ENCODE measurements at regions not wholly inside any gene's neighbourhood (a gene's known extent, or its start where the extent isn't known, plus 50 kb on each side); places are given as distances from the start of the nearest gene placed in this dataset.
"Not testable (repeated sequence)": the region's sequence is repeated elsewhere in the genome, so short reads cannot be mapped to it uniquely, and the experiment has no call there.

DNA sequence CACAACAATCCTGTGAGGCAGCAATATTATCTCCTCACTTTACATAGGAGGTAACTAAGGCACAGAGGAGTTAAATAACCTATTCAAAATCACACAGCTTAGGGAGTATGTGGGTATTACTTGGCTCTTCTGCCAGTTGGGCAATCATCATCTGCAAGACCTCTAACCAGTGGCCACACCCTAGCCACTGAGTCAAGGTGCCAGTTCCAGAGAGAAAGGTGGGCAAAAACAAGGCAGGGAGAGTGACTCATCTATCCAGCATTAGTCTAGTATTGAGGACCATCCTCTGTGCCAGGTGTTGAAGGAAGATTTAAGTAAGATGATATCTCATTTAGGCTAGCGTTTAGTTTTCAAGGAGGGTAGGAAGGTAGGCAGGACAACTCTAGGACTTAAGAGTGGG, 113.9 kb upstream of the EOLA2 start:
- no peak for DNase-seq (ENCODE audit: low spot score)

DNA sequence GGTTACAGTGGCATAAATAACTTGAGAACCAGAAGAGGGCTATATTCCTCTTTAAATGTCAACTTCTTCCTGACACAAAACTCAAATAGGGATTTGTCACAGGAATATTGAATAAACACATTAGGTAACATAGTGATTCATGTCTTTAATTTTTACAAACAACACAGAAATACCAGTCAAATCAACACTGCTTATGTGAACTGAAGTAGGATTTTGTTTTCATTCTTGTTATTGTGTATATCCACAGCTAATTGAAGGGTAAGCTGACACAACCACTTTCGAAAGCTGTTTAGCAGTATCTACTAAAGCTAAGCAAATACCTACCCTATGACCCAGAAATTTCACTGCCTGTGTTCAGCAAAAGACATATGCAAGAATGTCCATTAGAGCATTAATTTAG, 120.4 kb upstream of the EOLA2 start:
- no peak for DNase-seq (ENCODE audit: low spot score)

DNA sequence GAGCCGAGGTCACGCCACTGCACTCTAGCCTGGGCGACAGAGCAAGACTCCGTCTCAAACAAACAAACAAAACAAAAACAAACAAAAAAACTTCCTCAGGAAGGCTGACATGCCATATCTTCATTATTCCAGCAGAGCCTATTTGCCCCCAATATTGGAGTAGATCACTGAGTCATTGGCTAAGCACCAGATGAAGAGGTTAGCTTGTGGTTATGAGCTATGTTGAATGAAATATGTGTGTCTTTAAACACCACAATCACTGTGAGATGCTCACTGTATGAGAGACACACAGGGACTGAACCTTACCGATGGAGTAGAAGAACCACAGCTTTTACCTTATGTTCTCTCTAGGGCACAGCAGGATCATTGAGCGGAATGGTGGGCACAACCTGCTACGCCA, 122.1 kb upstream of the EOLA2 start:
- DNase-seq (ENCODE audit: low spot score) = no peak

DNA sequence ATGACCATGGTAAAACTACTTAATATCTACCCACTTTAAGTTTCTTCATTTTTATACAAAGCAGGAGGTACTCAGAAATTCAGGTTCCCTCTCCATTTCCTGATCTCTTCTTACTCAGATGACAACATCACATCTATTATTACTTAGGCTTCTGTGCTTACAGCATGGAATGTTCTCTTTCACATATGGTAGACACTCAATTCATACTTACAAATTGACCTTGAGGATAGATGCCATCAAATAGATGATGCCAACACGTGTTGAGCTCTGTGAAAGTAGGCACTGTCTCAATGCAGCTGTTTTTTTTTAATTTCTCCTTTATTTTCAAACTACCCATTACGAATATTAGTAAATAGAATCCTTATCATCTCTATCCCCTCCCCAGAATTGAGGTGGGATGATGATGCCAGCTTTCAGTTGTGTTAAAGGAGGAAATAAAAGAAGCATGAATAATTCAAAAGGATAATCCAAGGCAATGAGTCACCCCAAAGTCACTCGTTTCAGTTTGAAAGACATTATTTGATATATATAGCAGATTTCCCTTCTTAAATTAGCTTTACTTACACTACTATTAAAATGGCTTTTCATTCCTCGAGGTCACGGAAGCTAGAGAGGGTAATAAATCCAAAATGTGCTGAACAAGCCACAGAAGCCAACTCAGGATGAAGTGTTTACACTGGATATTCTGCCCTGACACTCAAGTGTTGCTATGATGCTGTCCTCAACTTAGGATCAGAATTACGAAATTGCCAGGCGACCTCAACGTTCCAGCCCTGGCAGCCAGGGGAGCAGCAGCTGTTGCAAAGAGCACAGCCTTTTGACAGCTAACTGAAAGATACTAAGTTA, 124.2 kb upstream of the EOLA2 start:
- DNase-seq (ENCODE audit: low spot score) = no peak

DNA sequence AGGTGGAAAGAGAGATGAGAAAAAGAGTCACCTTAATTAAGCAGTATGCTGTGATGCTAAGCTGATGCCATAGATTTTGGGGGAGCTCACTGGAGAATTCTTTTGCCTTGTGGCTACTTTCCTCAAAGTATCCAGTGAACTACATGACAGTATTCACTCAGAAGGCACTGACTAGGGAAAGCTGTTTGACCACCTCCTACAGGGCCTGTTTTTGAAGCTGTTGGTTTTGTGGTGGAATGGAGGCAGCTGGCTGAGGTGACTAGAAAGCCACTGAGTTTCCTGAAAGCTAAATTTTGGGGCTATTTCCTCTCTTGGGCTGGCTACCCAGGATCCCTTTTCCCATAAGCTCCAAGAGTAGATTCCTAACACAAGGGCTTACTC, 124.8 kb upstream of the EOLA2 start:
- DNase-seq (ENCODE audit: low spot score) = no peak

DNA sequence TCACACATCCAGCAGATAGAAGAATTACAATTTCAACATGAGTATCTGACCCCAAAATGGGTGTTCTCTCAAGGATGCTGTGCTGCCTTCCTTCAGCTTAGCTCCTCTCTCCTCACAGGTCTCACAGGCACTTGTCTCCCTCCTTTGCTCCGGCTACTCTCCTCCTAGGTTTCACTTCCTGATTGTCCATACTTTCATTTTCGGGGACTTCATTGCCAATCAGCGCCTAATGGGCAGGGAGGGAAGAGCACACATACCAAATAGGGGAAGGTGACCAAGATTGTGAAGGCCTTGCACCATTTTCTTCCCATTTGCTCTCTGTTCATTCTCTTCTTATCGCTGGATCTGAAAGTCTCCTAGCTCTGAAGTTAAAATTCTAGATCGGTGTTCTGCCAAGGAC, 125.4 kb upstream of the EOLA2 start:
- no peak for DNase-seq (ENCODE audit: low spot score)

DNA sequence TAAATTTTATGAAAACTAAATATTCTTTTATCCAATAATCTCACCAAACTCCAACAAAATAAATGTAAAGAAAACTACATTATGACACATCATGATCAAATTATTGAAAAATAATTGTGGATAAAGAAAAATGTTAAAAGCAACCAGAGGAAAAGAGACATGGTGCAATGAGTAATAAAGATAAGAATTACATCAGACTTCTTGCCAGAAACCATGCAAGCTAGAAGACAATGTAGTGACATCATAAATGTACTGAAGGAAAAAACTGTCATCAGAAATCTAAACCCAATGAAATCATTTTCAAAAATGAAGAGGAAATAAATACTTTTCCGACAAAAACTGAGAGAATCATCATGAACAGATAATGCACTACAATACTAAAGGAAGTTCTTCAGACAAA, 135.9 kb upstream of the EOLA2 start:
- no peak for DNase-seq (ENCODE audit: low spot score)

DNA sequence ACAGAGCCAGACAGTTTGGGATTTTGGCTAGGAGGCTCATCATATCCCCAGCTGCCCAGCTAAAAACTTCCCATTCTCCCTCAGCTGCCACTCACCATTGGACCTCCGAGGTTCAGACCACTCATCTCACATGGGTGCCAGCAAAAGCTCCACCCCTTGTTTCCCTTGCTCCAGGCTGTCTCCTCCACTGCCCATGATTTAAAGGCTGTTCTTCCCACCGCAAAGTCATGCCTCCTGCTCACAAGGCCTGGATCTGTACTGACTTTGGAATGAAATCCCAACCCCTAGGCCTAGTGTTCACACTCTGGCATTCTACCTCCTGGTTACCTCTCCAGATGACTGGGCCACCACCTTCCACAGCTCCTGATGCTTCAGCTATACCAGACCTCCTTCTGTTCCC, 142.2 kb upstream of the EOLA2 start:
- DNase-seq (ENCODE audit: low spot score) = no peak

DNA sequence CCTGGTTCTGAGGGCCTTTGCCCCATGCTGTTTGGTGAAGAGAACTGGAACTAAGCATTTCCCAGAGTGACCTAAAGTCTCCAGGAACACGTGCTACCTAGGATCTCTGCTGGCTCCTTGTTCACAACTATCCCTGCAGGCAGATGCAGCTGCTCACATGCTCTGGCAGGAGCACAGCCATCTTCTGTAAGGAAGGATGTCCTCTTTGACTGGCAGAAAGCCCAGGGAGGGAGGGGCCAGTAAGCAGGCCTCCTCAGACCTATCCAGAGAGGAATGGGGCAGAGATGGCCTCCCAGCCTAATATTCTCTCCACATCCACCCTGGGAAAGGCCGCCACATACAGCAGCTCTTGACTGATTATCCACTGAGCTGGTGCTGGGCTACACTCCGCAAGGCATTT, 142.8 kb upstream of the EOLA2 start:
- no peak for DNase-seq (ENCODE audit: low spot score)

DNA sequence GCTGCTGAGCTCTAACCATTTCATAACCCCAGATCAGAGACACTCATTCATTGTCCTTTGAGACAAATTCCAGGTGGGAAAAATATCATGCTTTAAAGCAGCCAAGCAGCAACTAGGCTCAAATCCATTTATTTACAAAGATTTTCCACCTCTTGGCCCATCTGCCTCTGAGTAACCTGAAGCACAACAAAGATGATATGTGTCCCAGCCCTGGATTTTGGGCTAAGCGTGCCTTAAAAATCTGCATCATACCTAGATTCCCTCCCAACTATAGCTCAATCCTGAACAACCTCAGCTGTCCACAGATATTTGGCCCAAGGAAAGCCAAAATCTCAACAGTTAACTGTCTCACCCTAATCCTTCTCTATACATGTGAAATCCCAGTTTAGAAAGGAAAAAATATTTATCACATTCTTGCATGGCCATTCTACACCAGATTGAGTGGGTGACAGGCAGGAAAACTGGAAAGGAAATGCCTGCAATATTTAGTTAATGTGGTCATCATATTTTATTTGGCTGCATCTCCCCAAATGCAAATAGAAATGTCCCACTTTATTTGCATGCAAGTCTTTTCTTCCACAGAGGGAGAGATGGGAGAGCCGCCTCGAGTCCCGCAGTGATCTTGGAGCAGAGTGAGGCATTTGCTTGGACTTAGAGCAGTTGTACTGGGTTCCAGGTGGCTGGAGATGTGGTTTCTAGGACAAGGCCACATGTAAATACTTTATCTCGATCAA, 146.4 kb upstream of the EOLA2 start:
- no peak for DNase-seq (ENCODE audit: low spot score)

DNA sequence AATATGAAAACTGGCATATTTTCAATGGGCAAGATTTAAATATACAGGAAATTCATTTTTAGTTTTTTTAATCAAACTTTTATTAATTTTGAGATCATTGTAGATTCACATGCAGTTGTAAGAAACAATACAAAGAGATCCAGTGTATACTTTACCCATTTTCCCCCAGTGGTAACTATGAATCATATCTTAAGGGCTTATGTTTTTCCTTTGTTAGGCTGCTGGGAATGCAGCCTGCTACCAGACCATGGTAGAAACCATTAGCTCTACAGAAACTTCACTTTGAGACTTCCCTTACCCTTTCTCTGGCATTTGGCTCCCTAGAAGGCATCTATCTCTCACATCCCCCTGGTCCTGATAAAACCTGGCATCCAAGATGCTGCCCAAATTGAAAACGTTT, 147.6 kb upstream of the EOLA2 start:
- no peak for DNase-seq (ENCODE audit: low spot score)

DNA sequence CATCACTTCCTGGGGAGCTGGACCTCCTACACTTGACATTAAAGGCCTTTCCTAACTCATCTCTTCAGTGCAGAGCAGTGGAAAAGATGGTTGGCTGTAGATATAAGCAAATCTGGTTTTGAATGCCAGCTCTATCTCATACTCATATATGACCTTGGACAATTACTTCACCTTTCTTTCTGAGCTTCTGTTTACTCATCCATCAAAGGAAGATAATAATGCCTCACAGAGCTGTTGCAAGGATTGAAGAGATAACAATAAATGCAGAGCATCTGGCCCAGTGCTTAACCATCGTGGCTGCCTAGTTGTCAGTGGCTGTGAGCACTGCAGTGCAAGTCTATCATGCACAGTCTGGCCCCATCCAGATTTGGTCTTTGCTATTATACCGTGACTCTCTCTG, 148.1 kb upstream of the EOLA2 start:
- no peak for DNase-seq (ENCODE audit: low spot score)

DNA sequence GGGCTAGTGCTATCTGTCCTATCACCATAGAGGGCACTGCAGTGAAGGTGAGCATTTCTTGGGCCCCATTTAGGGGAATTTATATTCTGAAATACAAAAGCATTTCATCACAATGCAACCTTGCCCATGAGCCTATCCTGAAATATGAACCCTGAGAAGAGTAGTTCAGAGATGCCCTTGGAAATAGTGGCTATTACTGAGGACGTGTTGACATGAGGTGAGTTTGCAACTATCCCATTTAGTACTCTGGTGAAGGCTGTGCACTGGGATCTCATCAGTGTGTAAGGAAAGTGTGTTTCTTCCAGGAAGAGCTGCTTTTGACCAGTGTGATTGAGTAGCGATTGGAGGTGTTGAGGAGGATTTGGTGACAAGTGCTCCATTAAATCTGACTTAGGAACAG, 149.3 kb upstream of the EOLA2 start:
- no peak for DNase-seq (ENCODE audit: low spot score)

DNA sequence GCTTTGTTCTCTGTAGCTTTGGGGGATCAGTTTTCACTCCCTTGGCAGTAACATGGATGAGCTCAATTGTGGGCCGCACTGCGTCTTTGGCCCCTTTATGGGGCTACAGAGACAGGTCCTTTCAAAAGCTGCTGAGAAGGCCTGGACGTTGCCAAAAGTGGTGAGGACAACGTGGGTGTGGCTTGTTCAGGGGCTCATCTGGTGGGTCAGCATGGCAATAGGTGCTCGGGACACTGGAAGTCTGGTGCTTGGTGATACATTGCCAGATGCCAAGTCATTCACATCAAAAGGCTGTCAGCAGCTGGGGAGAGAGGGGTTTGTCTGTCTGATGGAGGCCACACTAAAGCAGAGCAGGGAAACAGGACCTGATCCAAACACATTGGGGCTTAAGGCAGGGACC, 149.8 kb upstream of the EOLA2 start:
- DNase-seq (ENCODE audit: low spot score) = no peak

DNA sequence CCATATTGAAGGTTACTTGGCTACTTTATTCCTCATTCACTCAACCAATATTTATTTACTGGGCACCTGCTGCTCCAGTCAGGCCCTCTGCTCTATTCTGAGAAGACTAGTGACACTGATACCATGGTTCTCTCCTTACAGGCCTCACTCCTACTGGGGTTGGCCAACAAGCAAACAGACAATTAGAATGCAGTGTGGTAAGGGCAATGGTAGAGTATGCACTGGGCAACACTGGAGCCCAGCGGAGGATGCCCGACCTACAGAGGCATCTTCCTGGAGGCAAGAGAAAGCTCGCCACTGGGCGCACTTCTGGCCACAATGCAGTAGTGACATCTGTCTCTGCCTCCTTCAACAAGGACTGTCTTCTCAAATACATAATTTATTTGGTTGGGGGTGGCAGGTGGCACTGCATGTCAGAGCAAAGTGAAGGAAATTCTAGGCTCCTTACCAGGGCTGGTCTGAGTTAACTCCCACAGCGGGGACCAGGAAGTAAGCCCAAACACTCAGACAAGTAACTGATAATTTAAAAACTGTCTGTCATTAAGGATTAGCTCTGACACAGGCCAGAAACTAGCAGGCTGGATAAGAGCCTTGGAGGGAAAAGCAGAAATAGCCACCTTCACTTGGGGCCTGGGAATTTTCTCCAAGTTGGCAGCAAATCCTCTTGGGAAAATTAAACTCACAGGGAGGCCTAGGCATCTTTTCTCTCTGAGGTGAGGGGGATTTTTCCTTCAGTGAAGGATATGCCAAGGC, 150.7 kb upstream of the EOLA2 start:
- DNase-seq (ENCODE audit: low spot score) = no peak

DNA sequence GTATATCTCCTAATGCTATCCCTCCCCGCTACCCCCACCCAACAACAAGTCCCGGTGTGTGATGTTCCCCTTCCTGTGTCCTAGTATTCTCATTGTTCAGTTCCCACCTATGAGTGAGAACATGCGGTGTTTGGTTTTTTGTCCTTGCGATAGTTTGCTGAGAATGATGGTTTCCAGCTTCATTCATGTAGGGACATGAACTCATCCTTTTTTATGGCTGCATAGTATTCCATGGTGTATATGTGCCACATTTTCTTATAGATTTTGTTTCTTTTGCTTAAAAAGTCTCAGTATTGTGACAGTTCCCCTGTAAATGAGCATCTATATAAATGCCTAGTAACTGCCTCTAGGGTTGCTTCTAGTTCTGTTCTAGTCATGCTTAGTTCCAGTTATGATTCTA, 153.0 kb upstream of the EOLA2 start:
- not testable (repeated sequence) for DNase-seq (ENCODE audit: low spot score)

DNA sequence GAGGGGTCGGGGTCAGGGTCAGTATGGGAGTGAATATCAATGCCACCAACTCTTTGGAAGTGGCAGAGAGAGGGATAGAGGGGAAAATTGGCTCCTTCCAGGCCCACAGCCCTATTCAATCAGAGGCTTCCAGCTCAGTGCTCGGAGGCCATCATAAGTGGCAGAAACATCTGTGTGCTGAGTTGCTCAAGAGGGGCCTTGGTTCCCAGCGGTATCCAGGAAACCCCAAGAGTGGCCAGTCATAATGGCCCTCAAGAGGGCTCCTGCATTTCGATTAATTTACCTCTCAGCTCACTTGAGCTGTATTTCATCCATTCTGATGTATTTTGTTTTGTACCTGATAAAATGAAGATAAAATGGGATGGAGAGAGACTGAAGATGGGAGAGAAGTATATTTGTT, 154.3 kb upstream of the EOLA2 start:
- no peak for DNase-seq (ENCODE audit: low spot score)

DNA sequence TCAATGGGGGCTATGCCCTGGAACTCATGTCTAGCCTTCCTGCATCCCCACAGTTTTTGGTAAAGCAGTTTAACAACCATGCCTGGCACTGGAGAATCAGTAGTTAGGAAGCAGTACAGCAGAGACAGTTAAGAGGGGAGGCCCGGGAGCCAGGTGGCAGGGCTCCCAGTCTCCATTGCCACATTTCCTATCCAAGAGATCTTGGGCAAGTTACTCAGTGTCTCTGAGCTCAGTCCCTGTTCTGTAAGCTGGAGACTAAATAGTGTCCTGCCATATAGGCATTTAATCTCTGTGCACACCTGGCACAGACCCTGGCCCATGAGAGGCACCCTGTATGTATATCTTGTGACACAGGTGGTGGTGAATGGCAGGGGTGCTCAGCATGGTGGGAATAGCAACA, 156.1 kb upstream of the EOLA2 start:
- no peak for DNase-seq (ENCODE audit: low spot score)

DNA sequence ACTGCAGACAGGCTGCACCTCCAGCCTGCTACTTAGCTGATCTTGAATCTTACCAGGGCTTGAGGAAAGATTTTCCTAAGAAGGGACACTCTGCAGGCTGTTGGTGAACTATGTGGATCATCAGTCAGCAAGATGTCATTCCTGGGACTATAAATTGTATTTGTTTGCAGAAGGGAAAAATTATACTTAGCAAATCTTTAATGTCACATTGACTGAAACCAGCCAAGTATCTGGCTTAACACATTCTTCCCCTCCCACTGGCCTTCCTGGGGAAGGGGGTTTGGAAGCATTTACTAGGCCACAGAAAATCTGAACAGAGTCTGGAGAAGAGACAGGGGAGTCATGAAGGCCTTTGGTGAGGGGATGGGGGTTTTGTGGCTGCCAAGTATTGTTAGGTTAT, 156.7 kb upstream of the EOLA2 start:
- DNase-seq (ENCODE audit: low spot score) = no peak

DNA sequence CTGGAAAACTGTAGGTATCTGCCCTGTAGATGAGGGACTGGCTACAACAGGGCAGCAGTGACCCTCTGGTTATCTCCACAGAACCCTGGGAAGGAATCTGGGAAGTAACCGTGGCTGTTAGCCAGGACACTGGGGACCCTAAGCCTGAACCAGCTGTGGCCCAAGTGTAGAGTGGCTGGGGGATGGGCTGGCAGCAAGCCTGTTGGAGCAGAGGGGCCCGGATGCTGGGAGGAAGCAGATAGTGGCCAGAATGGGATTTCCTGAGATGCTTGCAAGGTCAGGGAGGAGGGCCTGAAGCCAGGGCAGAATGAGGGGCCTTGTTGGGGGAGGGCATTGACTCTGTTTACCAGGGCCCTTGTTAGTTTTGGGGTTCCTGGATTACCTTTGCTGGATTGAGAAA, 161.0 kb upstream of the EOLA2 start:
- no peak for DNase-seq (ENCODE audit: low spot score)

DNA sequence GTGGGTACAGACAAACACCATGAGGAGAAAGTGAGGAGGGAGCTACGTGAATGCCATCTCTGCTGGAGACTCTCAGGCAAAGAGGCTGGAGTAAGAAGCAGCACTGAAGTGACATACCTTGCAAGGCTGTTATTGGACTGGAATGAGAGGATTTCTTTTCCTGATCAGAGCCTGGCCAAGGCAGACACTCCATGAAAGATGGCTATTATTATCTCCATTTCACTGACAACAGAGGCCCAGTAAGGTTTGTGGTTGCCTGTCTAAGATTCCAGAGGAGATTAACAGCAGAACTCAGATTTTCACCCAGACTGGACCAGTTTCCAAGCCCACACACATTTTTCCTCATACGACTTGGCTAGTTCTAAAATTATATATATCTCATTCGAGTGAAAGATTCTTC, 162.0 kb upstream of the EOLA2 start:
- no peak for DNase-seq (ENCODE audit: low spot score)

DNA sequence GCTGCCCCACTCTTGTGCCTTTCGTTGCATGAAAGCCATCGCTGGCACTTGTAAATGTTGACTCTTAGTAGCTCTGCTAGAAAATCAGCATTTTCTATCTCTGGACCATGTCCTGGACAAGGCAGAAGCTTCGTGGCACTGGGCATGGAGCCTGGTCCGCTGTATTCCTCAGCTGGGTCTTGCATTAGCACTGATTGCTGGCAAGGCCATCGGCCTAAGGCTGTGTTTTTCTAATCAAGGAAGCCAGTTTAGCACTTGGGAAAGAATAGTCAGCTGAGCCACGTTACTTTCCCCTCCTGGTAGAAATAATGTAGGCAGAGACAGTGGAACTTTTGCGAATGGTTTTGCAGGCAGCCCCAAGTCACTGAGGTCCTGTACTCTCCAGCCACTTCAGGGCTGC, 180.2 kb upstream of the EOLA2 start:
- DNase-seq (ENCODE audit: low spot score) = no peak

DNA sequence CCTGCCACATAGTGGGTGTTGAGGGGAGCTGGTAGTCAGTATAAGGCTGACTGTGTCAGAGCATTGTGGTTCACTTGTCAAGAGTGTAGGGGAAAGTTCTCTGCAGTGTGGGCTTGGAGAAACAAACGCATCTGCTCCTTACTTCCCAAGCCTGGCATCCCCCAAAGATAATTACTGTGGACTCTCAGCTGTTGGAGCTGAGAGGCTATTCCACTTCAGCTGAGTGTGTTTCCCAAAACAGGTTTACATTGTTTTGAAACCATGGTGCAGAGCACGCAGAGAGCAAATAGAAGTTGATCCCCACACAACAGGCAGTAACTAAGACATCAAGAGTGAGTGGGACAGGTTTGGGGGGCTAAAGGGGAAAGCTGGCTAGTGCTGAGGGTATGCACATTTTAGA, 181.0 kb upstream of the EOLA2 start:
- no peak for DNase-seq (ENCODE audit: low spot score)
